Gastroesophageal sphincter (tissue), 4 donors: ENCODE measurements at regions not wholly inside any gene's neighbourhood (a gene's known extent, or its start where the extent isn't known, plus 50 kb on each side); places are given as distances from the start of the nearest gene placed in this dataset.

Experiments used
- ATAC-seq: fragments of 150-250 bp; one replicate; pipeline ENCODE4 v1.9.1; 2016; ENCODE audit warnings: mild to moderate bottlenecking, moderate library complexity
- H3K27ac ChIP-seq, 4 donors: fragments of 200-600 bp; sonication (generic) in 3 of 4; 1 replicate in 3 of 4; 2 replicates in 1 of 4; pipeline ENCODE4 v1.5.1; 2016 to 2019
- H3K27me3 ChIP-seq: fragments of 200-600 bp; sonication (generic); one replicate; pipeline ENCODE4 v1.5.1; 2019
- H3K36me3 ChIP-seq, 2 donors: fragments of 200-600 bp; sonication (generic); one replicate each; pipeline ENCODE4 v1.5.1; 2019; ENCODE audit warnings: control low read depth in 1 of 2
- H3K4me1 ChIP-seq, 3 donors: fragments of 200-600 bp; sonication (generic); 1 replicate in 2 of 3; 2 replicates in 1 of 3; pipeline ENCODE4 v1.5.1; 2016 to 2019; ENCODE audit warnings: control low read depth in 2 of 3
- H3K4me3 ChIP-seq, 2 donors: fragments of 200-600 bp; sonication (generic); one replicate each; pipeline ENCODE4 v1.5.1; 2019; ENCODE audit warnings: mild to moderate bottlenecking in 1 of 2, moderate library complexity in 1 of 2
- H3K9me3 ChIP-seq, 3 donors: fragments of 200-600 bp; sonication (generic); one replicate each; pipeline ENCODE4 v1.5.1; 2017 to 2019; ENCODE audit warnings: control low read depth in 2 of 3
- EP300 ChIP-seq: sonication (generic); formaldehyde crosslinking; IDR thresholded peaks from one replicate; pipeline ENCODE4 v1.6.1; 2017; ENCODE audit warnings: antibody characterized with exemption, mild to moderate bottlenecking
- POLR2A ChIP-seq, 2 donors: fragments of 450-650 bp; IDR thresholded peaks; one replicate each; pipeline ENCODE4 v1.6.1; 2017; ENCODE audit warnings: antibody characterized with exemption in 2 of 2, mild to moderate bottlenecking in 2 of 2, moderate library complexity in 1 of 2
- POLR2AphosphoS5 ChIP-seq: sonication (generic); formaldehyde crosslinking; IDR thresholded peaks from one replicate; pipeline ENCODE4 v1.6.1; 2017; ENCODE audit warnings: antibody characterized with exemption
- WGBS, 2 donors: methylation state at CpG; one replicate each; pipeline ENCODE4 v1.1.5; 2018; ENCODE audit warnings: low coverage in 1 of 2; 5-methylcytosine and 5-hydroxymethylcytosine counted together
- TF ChIP-seq, protein P1 (sequence below), 4 experiments: fragments of 200-600 bp in 2 of 4; fragments of 450-650 bp in 2 of 4; sonication (generic) in 1 of 4; IDR thresholded peaks; one replicate each; pipeline ENCODE4 v1.5.1; 2017 to 2019; ENCODE audit warnings: antibody characterized with exemption in 4 of 4, mild to moderate bottlenecking in 2 of 4, moderate library complexity in 2 of 4

DNA sequence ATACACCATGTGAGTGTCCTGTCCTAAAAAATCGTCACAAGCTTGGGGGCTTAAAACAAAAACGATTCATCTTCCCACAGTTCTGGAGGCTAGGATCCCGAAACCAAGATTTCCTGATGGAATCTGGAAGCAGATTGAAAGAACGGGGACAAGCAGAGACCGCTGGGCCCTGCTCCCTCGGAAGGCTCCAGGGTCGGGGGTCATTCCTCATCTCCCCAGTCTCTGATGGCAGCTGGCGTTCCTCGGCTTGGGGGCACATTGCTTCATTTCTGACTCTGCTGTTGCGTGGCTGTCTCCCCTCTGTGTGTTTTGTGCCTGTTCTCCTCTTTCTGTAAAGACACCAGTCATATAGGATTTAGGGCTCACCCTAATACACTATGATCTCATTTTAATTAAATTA, 114.2 kb upstream of the TMPRSS2 start:
- Histone ChIP-seq H3K9me3 (no peaks in the 10 kb centered on the region), H3K36me3 (no peaks in the 10 kb centered on the region), H3K27ac (no peak overlapping the region), H3K4me3 (no peak overlapping the region), H3K4me1 (no peaks in the 10 kb centered on the region), H3K27me3 (peaks cover 30% of the 10 kb centered on the region)
- ATAC-seq: no peak
- TF ChIP-seq, protein P1, sequence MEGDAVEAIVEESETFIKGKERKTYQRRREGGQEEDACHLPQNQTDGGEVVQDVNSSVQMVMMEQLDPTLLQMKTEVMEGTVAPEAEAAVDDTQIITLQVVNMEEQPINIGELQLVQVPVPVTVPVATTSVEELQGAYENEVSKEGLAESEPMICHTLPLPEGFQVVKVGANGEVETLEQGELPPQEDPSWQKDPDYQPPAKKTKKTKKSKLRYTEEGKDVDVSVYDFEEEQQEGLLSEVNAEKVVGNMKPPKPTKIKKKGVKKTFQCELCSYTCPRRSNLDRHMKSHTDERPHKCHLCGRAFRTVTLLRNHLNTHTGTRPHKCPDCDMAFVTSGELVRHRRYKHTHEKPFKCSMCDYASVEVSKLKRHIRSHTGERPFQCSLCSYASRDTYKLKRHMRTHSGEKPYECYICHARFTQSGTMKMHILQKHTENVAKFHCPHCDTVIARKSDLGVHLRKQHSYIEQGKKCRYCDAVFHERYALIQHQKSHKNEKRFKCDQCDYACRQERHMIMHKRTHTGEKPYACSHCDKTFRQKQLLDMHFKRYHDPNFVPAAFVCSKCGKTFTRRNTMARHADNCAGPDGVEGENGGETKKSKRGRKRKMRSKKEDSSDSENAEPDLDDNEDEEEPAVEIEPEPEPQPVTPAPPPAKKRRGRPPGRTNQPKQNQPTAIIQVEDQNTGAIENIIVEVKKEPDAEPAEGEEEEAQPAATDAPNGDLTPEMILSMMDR (IDR thresholded peaks at IDR 0.05): no peak
- TF ChIP-seq POLR2A (IDR thresholded peaks at IDR 0.05): no peak
- no peak for TF ChIP-seq POLR2AphosphoS5
- no peak for TF ChIP-seq EP300
- WGBS, 2 donors: 73 to 81% methylated on average over 6 to 9 of the region's 10 CpGs

GRCh38 chr21:41621513-41621912, 113.6 kb upstream of the TMPRSS2 start:
- no peak for TF ChIP-seq POLR2A (IDR thresholded peaks at IDR 0.05)
- TF ChIP-seq, protein P1 (IDR thresholded peaks at IDR 0.05): no peak
- no peak for TF ChIP-seq EP300
- TF ChIP-seq POLR2AphosphoS5: no peak
- no peaks in the 10 kb centered on the region for H3K36me3 ChIP-seq
- no peak for ATAC-seq
- H3K27me3 ChIP-seq: peaks cover 30% of the 10 kb centered on the region
- H3K27ac ChIP-seq: no peak overlapping the region
- WGBS, 2 donors: 67 to 80% methylated on average over 1 to 2 of the region's 10 CpGs
- no peak overlapping the region for H3K4me3 ChIP-seq
- H3K9me3 ChIP-seq: no peaks in the 10 kb centered on the region
- peaks cover 0 to 4% (median 0%) of the 10 kb centered on the region in 3 donors for H3K4me1 ChIP-seq

DNA sequence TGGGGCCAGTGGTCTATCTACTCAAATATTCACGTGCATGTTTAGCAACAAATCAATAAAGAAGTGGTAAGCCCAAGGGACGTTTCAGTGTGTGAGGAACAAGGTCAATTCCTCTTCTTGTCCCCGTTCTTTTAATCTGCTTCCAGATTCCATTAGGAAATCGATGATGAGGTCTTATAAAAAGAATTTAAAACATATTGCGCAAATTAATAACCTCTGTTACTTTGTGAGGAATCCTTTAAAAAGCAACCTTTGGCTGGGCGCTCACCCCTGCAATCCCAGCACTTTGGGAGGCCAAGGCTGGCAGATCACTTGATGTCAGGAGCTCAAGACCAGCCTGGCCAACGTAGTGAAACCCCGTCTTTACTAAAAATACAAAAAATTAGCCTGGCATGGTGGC, 113.0 kb upstream of the TMPRSS2 start:
- Histone ChIP-seq H3K9me3 (no peaks in the 10 kb centered on the region), H3K36me3 (no peaks in the 10 kb centered on the region), H3K27ac (no peak overlapping the region), H3K4me1 (peaks cover 0 to 10% (median 5%) of the 10 kb centered on the region in 3 donors), H3K27me3 (peaks cover 27% of the 10 kb centered on the region), H3K4me3 (no peak overlapping the region)
- 69 to 83% methylated on average over 5 to 7 of the region's 8 CpGs for WGBS, 2 donors
- ATAC-seq: peak; percentile 35
- TF ChIP-seq POLR2A (IDR thresholded peaks at IDR 0.05) (no peak), POLR2AphosphoS5 (no peak), EP300 (no peak)
- TF ChIP-seq, protein P1 (IDR thresholded peaks at IDR 0.05): no peak

DNA sequence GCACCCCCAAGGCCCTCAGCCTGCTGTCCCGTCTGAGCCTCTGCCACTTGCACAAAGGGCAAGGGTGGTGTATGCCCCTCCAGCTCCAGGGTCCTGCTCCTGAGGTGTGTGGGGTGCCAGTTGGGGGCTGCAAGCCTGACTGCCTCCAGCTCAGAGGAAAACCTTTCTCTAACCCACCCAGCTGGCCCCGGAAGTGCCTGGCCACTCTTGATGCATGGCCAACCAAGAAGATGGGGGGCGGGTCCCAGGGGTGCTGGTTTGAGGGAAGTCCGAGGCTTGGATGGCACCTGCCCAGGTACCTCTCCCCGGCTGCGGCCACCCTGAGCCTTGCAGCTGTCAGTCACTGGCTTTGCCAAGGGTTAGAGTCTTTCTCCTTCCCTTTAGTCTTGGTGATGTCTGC, 112.6 kb upstream of the TMPRSS2 start:
- WGBS, 2 donors: no CpG with 5 or more reads among the region's 6 CpGs
- Histone ChIP-seq H3K4me1 (peaks cover 0 to 14% (median 8%) of the 10 kb centered on the region in 3 donors), H3K4me3 (no peak overlapping the region), H3K27ac (no peak overlapping the region), H3K36me3 (no peaks in the 10 kb centered on the region), H3K27me3 (peaks cover 22% of the 10 kb centered on the region), H3K9me3 (no peaks in the 10 kb centered on the region)
- TF ChIP-seq, protein P1 (IDR thresholded peaks at IDR 0.05): no peak
- TF ChIP-seq POLR2A (IDR thresholded peaks at IDR 0.05) (no peak), POLR2AphosphoS5 (no peak), EP300 (no peak)
- ATAC-seq: no peak

DNA sequence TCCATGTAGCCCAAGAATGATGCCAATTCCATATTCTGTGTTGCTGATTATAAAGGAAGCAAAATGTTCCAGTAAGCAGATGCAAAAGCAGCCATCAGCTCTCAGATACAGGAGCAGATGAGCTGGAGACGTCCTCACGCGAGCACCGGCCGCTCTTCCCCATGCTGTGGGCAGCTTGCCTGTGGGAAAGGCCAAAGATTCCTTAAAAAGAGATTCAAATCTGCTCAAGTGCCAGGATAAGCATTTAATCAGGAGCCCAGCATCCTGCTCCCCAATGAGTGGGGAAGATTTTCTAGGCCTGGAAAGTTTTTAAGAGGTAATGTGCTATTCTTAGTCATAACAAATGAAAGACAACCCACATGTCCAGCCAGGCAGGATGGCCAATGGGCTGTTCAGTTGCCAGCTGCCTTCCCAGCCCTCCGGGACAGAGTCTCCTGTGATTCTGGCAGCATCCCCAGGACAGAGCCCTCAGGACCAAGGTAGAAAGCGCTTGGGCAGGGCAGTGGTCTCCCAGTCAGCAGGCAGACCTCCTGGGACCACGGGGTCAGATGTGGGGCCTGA, 108.2 kb upstream of the TMPRSS2 start:
- Histone ChIP-seq H3K4me3 (no peak overlapping the region), H3K9me3 (no peaks in the 10 kb centered on the region), H3K27ac (peak overlapping the region in 3 of 4 donors; percentile 64 to 81 (median 70)), H3K27me3 (peaks cover under 1% of the 10 kb centered on the region), H3K36me3 (no peaks in the 10 kb centered on the region), H3K4me1 (peaks cover 0 to 43% (median 26%) of the 10 kb centered on the region in 3 donors)
- 18% methylated on average over 5 of the region's 8 CpGs; no CpG with 5 or more reads in 1 of the 2 donors for WGBS, 2 donors
- TF ChIP-seq, protein P1 (IDR thresholded peaks at IDR 0.05): no peak
- TF ChIP-seq EP300 (no peak), POLR2A (IDR thresholded peaks at IDR 0.05) (no peak), POLR2AphosphoS5 (no peak)
- ATAC-seq: no peak
